Neuronal stem cell (in vitro differentiated cells): ENCODE measurements at regions not wholly inside any gene's neighbourhood (a gene's known extent, or its start where the extent isn't known, plus 50 kb on each side); places are given as distances from the start of the nearest gene placed in this dataset.

Experiments
- DNase-seq: peaks from one replicate; pipeline ENCODE4 v3.0.0-alpha.2; 2013; ENCODE audit warnings: low spot score
- H2AFZ ChIP-seq: one replicate; pipeline ENCODE4 v1.6.1; 2013; ENCODE audit warnings: mild to moderate bottlenecking, low read length, inconsistent platforms
- H2AK5ac ChIP-seq: 2 replicates; pipeline ENCODE4 v1.6.1; 2013; ENCODE audit warnings: low read depth, mild to moderate bottlenecking, inconsistent platforms, low read length, moderate library complexity, mixed read lengths
- H2BK120ac ChIP-seq: 2 replicates; pipeline ENCODE4 v1.6.1; 2013; ENCODE audit warnings: low read depth, mild to moderate bottlenecking, inconsistent platforms, low read length, moderate library complexity, mixed read lengths
- H2BK12ac ChIP-seq: one replicate; pipeline ENCODE4 v1.6.1; 2013; ENCODE audit warnings: low read length, inconsistent platforms
- H2BK15ac ChIP-seq: 2 replicates; pipeline ENCODE4 v1.6.1; 2013; ENCODE audit warnings: mild to moderate bottlenecking, low read length, inconsistent platforms, mixed read lengths
- H2BK5ac ChIP-seq: one replicate; pipeline ENCODE4 v1.6.1; 2013; ENCODE audit warnings: inconsistent platforms, mild to moderate bottlenecking, low read length, moderate library complexity
- H3K14ac ChIP-seq: one replicate; pipeline ENCODE4 v1.6.1; 2013; ENCODE audit warnings: low read length, inconsistent platforms
- H3K18ac ChIP-seq: 2 replicates; pipeline ENCODE4 v1.6.1; 2013; ENCODE audit warnings: low read length, inconsistent platforms
- H3K23ac ChIP-seq: 2 replicates; pipeline ENCODE4 v1.6.1; 2013; ENCODE audit warnings: low read depth, mild to moderate bottlenecking, mixed read lengths, low read length, inconsistent platforms; ENCODE audit not compliant: poor library complexity
- H3K27ac ChIP-seq: replicated peaks from 3 replicates; pipeline ENCODE4 v1.5.1; 2013; ENCODE audit warnings: low read length, inconsistent platforms
- H3K27me3 ChIP-seq, 3 experiments: 2 replicates each; pipeline ENCODE4 v1.6.1; 2013; ENCODE audit warnings: low read length in 3 of 3, mild to moderate bottlenecking in 2 of 3, inconsistent platforms in 1 of 3, low read depth in 1 of 3, mixed read lengths in 1 of 3, moderate library complexity in 1 of 3; ENCODE audit not compliant: control insufficient read depth in 3 of 3, insufficient read depth in 3 of 3
- H3K36me3 ChIP-seq, 2 donors: replicated peaks in 1 of 2; 2 replicates each; pipeline ENCODE4 v1.6.1; 2013; ENCODE audit warnings: low read length in 2 of 2; ENCODE audit not compliant: control insufficient read depth in 2 of 2, insufficient read depth in 2 of 2
- H3K4ac ChIP-seq: 2 replicates; pipeline ENCODE4 v1.6.1; 2013; ENCODE audit warnings: inconsistent platforms, mild to moderate bottlenecking, low read length, moderate library complexity
- H3K4me1 ChIP-seq, 2 donors: 1 replicate in 1 of 2; 2 replicates in 1 of 2; pipeline ENCODE4 v1.6.1; 2013; ENCODE audit warnings: low read length in 2 of 2, low read depth in 1 of 2; ENCODE audit not compliant: control insufficient read depth in 2 of 2, insufficient read depth in 1 of 2
- H3K4me2 ChIP-seq: one replicate; pipeline ENCODE4 v1.6.1; 2013; ENCODE audit warnings: mild to moderate bottlenecking, low read length, inconsistent platforms; ENCODE audit not compliant: insufficient read depth, poor library complexity, severe bottlenecking
- H3K4me3 ChIP-seq, 2 donors: 2 replicates each; pipeline ENCODE4 v1.5.1; 2013; ENCODE audit warnings: low read length in 2 of 2, mild to moderate bottlenecking in 2 of 2, inconsistent platforms in 1 of 2, moderate library complexity in 1 of 2
- H3K79me1 ChIP-seq: one replicate; pipeline ENCODE4 v1.6.1; 2013; ENCODE audit warnings: low read depth, mild to moderate bottlenecking, inconsistent platforms, low read length, moderate library complexity
- H3K9ac ChIP-seq: one replicate; pipeline ENCODE4 v1.6.1; 2013; ENCODE audit warnings: mild to moderate bottlenecking, low read depth, low read length, inconsistent platforms; ENCODE audit not compliant: poor library complexity
- H3K9me3 ChIP-seq, 2 donors: replicated peaks in 1 of 2; 2 replicates each; pipeline versions ENCODE3 to v1.6.1; 2013; ENCODE audit warnings: low read length in 2 of 2, mild to moderate bottlenecking in 2 of 2, inconsistent platforms in 1 of 2, low read depth in 1 of 2, mixed read lengths in 1 of 2, moderate library complexity in 1 of 2; ENCODE audit not compliant: control insufficient read depth in 2 of 2, insufficient read depth in 1 of 2
- H4K8ac ChIP-seq: one replicate; pipeline ENCODE4 v1.6.1; 2013; ENCODE audit warnings: low read depth, mild to moderate bottlenecking, inconsistent platforms, low read length, moderate library complexity
- H4K91ac ChIP-seq: one replicate; pipeline ENCODE4 v1.6.1; 2013; ENCODE audit warnings: low read length, low read depth, mild to moderate bottlenecking, inconsistent platforms; ENCODE audit not compliant: poor library complexity
- WGBS, 2 donors: extraction: QIAGEN DNeasy Blood & Tissue Kit; methylation state at CpG; one replicate each; pipeline ENCODE4 v1.1.7; 2013; ENCODE audit warnings: missing lambda C conversion rate in 2 of 2, mixed read lengths in 1 of 2; ENCODE audit not compliant: insufficient read length in 2 of 2, insufficient replicate concordance in 1 of 2; ENCODE audit errors: extremely low coverage in 2 of 2; 5-methylcytosine and 5-hydroxymethylcytosine counted together

DNA sequence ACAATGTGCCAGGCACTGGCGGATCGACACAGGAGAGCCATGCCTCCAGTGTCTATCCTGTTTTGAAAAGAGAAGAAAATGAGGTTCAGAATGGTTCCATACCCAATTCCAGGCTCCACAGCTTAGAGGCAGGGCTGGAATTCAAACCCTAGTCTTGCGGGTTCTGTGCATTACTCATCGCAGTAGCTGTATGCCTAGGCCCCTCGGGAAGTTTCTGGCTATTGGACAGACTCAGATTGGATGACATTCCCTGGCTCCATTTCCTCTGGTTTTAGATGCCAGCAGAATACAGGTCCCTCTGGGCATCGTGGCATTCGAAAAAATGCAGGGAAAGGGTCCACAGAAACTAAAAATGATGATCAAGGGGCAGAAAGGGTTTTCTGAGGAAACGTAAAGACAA is 184.7 kb downstream of the COPRS start:
- Histone ChIP-seq H2BK15ac (no peak overlapping the region), H3K27me3 (peaks cover 0 to 4% (median 0%) of the 10 kb centered on the region in 3 experiments), H3K4ac (no peak overlapping the region), H2BK120ac (no peak overlapping the region), H4K91ac (no peak overlapping the region), H3K23ac (no peak overlapping the region), H3K36me3 (no peaks in the 10 kb centered on the region), H2BK12ac (no peak overlapping the region), H3K14ac (no peak overlapping the region), H3K18ac (no peak overlapping the region), H2AK5ac (no peak overlapping the region), H3K4me1 (no peaks in the 10 kb centered on the region), H3K27ac (no peak overlapping the region), H4K8ac (no peak overlapping the region), H3K9me3 (peaks cover 0 to 2% of the 10 kb centered on the region in 2 donors), H3K4me2 (no peak overlapping the region), H2AFZ (no peak overlapping the region), H3K9ac (no peak overlapping the region), H2BK5ac (no peak overlapping the region), H3K4me3 (no peak overlapping the region), H3K79me1 (no peaks in the 10 kb centered on the region)
- no CpG with 5 or more reads among the region's 8 CpGs for WGBS, 2 donors
- DNase-seq: no peak

DNA sequence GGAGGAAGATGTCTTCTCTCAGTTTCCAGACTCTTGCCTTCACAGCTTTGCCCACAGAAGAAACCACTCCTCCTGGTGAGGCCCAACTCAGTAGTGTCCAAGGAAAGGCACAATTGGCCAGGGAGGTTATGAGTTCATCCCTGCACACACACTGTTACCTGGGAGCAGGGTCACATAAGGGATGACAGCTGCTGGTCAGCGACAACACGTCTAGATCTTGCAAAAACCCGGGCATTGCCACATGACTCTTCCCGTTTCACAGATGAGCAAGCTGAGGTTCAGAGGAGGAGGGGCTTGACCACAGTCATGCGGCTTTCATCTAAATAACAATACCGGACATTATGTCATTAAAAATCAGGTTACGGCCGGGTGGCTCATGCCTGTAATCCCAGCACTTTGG is 186.0 kb downstream of the COPRS start:
- peak overlapping the region; percentile 4 for H3K18ac ChIP-seq
- no peaks in the 10 kb centered on the region for H3K79me1 ChIP-seq
- no CpG with 5 or more reads among the region's 8 CpGs for WGBS, 2 donors
- H3K23ac ChIP-seq: no peak overlapping the region
- H2AK5ac ChIP-seq: no peak overlapping the region
- DNase-seq: no peak
- H3K27me3 ChIP-seq: peaks cover 0 to 4% (median 0%) of the 10 kb centered on the region in 3 experiments
- no peak overlapping the region for H3K4me2 ChIP-seq
- no peak overlapping the region for H3K4me3 ChIP-seq
- H3K36me3 ChIP-seq: no peaks in the 10 kb centered on the region
- no peak overlapping the region for H3K4ac ChIP-seq
- no peak overlapping the region for H2BK15ac ChIP-seq
- H2BK5ac ChIP-seq: no peak overlapping the region
- no peaks in the 10 kb centered on the region for H3K4me1 ChIP-seq
- no peak overlapping the region for H3K14ac ChIP-seq
- peaks cover 0 to 2% of the 10 kb centered on the region in 2 donors for H3K9me3 ChIP-seq
- no peak overlapping the region for H2AFZ ChIP-seq
- H2BK12ac ChIP-seq: no peak overlapping the region
- no peak overlapping the region for H2BK120ac ChIP-seq
- H3K9ac ChIP-seq: no peak overlapping the region
- H3K27ac ChIP-seq: no peak overlapping the region
- no peak overlapping the region for H4K91ac ChIP-seq
- no peak overlapping the region for H4K8ac ChIP-seq

DNA sequence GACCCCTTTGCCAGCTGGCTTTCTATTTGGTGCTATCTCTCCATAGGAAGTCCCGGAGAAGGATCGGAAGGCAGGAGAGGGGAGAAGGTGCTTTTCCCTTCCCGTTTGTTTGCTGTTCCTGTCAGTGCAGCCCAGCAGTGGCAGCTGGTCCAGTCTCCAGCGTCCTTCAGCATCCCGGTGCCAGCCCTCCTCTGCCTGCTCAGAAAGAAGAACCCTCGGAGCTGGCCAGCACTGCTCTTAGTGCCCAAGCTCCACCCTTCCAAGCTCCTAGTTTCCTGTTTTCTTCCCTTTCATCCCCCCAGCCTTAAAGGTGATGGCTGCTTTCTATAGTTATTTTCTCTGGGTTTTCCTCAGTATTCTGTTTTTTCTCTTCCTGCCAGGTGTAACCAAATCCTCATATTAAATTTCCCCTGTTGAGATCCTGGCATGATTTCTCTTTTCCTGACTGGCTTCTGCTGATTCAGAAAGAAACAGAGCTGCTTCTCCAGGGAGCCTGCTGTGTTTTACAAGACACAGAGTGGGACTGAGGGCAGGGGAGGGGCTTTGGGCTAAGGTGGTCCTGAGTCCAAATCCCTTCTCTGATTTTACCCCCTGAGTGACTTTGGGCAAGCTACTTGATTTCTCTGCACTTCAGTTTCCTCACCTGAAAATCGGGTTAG is 186.8 kb downstream of the COPRS start:
- Histone ChIP-seq H3K18ac (no peak overlapping the region), H3K9me3 (peaks cover 0 to 2% of the 10 kb centered on the region in 2 donors), H2AFZ (no peak overlapping the region), H3K36me3 (no peaks in the 10 kb centered on the region), H3K4me2 (no peak overlapping the region), H2BK120ac (no peak overlapping the region), H3K9ac (no peak overlapping the region), H4K91ac (no peak overlapping the region), H3K4ac (no peak overlapping the region), H3K23ac (no peak overlapping the region), H3K27ac (no peak overlapping the region), H2BK5ac (no peak overlapping the region), H3K27me3 (peaks cover 0 to 4% (median 0%) of the 10 kb centered on the region in 3 experiments), H4K8ac (no peak overlapping the region), H3K4me3 (no peak overlapping the region), H2BK15ac (no peak overlapping the region), H2BK12ac (no peak overlapping the region), H3K79me1 (no peaks in the 10 kb centered on the region), H3K4me1 (no peaks in the 10 kb centered on the region), H3K14ac (no peak overlapping the region), H2AK5ac (no peak overlapping the region)
- no CpG with 5 or more reads among the region's 7 CpGs for WGBS, 2 donors
- DNase-seq: no peak

DNA sequence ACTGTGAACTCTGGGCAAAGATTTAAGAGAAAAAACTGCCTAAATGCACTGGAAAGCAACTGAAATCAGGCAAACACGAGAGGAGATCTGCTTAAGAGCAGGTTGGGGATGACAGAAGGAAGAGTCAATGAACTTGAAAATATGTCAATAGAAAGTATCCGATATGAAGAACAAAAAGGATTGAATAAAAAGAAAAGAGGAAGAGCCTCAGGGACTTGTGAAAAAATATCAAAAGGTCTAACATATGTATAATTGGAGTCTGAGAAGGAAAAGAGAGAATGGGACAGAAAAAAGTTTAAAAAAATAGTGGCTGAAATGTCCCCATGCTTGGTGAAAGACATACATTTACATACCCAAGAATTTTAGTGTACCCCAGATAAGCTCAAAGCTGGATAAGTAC is 195.5 kb downstream of the COPRS start:
- Histone ChIP-seq H3K4me3 (no peak overlapping the region), H4K8ac (no peak overlapping the region), H2BK5ac (no peak overlapping the region), H2BK15ac (no peak overlapping the region), H3K4me1 (no peaks in the 10 kb centered on the region), H2AFZ (no peak overlapping the region), H3K36me3 (no peaks in the 10 kb centered on the region), H3K23ac (no peak overlapping the region), H3K27ac (no peak overlapping the region), H4K91ac (no peak overlapping the region), H3K18ac (no peak overlapping the region), H3K79me1 (no peaks in the 10 kb centered on the region), H3K14ac (no peak overlapping the region), H3K9ac (no peak overlapping the region), H3K4ac (no peak overlapping the region), H3K27me3 (peaks cover 0 to 7% (median 0%) of the 10 kb centered on the region in 3 experiments), H3K9me3 (peaks cover 0 to 5% of the 10 kb centered on the region in 2 donors), H3K4me2 (no peak overlapping the region), H2AK5ac (no peak overlapping the region), H2BK120ac (no peak overlapping the region), H2BK12ac (no peak overlapping the region)
- DNase-seq: no peak
- WGBS, 2 donors: no CpG with 5 or more reads among the region's 2 CpGs
